GM12892 (cell line): ENCODE measurements at regions not wholly inside any gene's neighbourhood (a gene's known extent, or its start where the extent isn't known, plus 50 kb on each side); places are given as distances from the start of the nearest gene placed in this dataset.

ENCODE experiments used
- POLR2A ChIP-seq: IDR thresholded peaks from 2 replicates; pipeline ENCODE4 v1.6.1; 2011; ENCODE audit warnings: low read depth, low read length, control low read depth
- TAF1 ChIP-seq: IDR thresholded peaks from 2 replicates; pipeline ENCODE4 v1.6.1; 2011; ENCODE audit warnings: low read depth, mild to moderate bottlenecking, control low read depth, low read length, borderline replicate concordance

GRCh38 chr18:67362906-67363305, 153.6 kb downstream of the DSEL start:
- TF ChIP-seq POLR2A (no peak), TAF1 (no peak)
